ACHN (cell line): ENCODE measurements at regions not wholly inside any gene's neighbourhood (a gene's known extent, or its start where the extent isn't known, plus 50 kb on each side); places are given as distances from the start of the nearest gene placed in this dataset.
"Not testable (repeated sequence)": the region's sequence is repeated elsewhere in the genome, so short reads cannot be mapped to it uniquely, and the experiment has no call there.

Experiments used
- DNase-seq: peaks from one replicate; pipeline ENCODE4 v3.0.0-alpha.2; 2015
- in situ Hi-C: cut with HindIII; loops from 2 replicates; pipeline ENCODE4 v1.10.0; 2017; ENCODE audit warnings: low sequenced_read_pairs, low pct_ligation_motif_present, low pct_unique_long_range_greater_than_20kb

GRCh38 chr6:169980826-169981450, 229.5 kb downstream of the ERMARD start:
- in situ Hi-C loops, result no loop called here
- DNase-seq, result no peak

- in situ Hi-C loops, result no loop called here
- DNase-seq, result no peak
Observed at GRCh38 chr6:169979873-169980432, 228.5 kb downstream of the ERMARD start.

DNA sequence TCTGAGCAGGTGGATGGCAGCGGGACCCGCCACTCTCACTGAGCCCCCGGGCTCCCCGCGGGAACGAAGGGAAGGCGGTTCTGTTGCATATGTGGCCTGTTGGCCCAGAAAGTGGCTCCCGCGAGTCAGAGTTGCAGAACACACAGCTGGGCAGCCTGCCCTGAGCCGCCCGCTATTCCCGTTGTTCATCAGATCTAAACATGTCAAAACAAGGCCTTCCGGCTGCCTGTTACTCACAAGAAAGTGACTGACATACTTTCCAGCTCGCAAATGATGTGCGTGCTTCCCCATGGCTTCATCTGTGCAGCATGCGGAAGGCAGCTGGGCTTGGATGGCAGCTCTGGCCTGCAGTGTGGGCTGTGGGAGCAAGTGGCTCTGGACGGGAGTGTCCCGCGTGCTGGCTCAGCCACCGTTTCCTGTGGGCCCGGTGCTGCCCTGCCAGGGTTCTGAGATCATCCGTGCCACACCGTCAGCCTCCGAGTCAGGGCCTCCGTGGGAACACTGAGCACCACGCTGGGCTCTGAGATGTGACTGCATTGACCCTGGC, 227.3 kb downstream of the ERMARD start:
- in situ Hi-C loops, result no loop called here

GRCh38 chr6:169977434-169978265, 226.2 kb downstream of the ERMARD start:
- DNase-seq, result no peak
- in situ Hi-C loops, result no loop called here

More for the DNA sequence above, 227.3 kb downstream of the ERMARD start:
- DNase-seq, result no peak

GRCh38 chr6:169976301-169977081, 225.1 kb downstream of the ERMARD start:
- in situ Hi-C loops, result no loop called here
- no peak for DNase-seq

DNA sequence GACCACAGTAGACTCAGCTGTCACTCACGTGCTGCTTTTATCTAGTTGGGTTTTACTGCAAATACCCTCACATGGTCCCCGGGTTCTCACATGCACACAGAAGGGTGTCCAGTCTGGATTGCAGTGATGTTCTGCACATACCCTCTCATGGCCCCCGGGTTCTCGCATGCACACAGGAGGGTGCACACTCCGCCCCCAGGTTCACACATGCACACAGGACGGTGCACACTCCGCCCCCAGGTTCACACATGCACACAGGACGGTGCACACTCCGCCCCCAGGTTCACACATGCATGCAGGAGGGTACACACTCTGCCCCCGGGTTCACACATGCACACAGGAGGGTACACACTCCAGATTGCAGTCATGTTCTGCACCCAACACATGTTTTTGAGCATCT, 224.3 kb downstream of the ERMARD start:
- in situ Hi-C loops, result no loop called here
- DNase-seq, result no peak

DNA sequence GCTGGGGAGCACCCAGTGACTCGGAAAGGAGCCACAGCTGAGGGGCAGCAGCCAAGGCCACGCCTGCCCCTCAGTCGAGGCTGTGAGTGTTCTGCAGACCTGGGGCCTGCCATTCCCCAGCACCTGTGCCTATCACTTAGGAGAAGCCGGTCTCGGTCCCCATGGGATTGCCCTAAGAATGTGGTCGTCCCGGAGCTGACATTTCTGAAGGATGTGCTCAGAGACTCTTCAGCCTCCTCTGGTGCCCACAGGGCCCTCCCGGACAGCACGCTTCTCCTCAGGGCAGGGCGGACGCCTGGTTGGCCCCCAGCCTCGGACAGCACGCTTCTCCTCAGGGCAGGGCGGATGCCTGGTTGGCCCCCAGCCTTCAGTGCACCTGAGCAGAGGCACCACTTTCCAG, 223.9 kb downstream of the ERMARD start:
- in situ Hi-C loops, result no loop called here
- DNase-seq, result no peak

DNA sequence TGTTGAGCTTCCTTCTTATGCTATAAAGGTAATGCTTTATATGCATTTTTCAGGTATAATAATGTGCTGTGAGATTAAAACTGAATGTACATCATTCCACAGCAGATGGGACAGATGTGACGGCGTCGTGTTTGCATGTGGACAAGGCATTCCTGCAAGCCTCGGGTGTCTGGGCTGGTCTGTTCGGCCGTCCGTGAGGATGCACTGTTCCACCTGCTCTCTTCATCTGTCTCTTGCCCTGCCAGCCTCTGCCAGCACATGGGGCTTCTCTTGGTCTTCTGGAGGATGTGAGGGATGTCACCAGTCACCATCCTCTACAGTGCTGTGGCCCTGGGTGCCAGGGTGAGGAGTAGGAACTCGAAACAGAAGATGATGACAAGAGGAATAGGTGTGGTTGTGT, 223.2 kb downstream of the ERMARD start:
- in situ Hi-C loops, result no loop called here
- DNase-seq, result no peak

DNA sequence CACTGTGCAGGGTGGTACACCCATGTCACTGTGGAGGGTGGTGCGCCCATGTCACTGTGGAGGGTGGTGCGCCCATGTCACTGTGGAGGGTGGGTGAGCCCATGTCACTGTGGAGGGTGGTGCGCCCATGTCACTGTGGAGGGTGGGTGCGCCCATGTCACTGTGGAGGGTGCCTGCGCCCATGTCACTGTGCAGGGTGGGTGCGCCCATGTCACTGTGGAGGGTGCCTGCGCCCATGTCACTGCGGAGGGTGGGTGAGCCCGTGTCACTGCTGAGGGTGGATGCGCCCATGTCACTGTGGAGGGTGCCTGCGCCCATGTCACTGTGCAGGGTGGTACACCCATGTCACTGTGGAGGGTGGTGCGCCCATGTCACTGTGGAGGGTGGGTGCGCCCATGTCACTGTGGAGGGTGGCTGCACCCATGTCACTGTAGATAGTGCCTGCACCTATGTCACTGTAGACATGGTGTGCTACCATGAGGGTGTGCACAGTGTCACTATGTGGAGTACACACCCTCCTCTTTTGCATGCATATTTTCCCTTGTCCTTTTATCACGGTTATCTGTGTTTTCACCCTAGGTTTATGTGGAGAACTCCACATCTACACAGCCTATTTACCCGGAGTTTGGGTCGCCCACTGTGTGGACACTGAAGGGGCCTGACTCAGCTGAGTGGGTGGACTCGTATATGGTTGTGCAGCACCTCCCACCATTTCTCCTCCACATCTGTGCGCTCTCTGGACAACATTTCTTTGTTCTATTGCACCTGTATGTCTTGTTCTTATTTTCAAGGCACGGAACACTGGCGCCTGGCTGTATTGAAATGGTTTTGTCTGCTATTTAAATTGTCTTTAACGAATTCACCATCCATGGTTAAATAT, 222.4 kb downstream of the ERMARD start:
- DNase-seq, in situ Hi-C loops: not testable (repeated sequence)

DNA sequence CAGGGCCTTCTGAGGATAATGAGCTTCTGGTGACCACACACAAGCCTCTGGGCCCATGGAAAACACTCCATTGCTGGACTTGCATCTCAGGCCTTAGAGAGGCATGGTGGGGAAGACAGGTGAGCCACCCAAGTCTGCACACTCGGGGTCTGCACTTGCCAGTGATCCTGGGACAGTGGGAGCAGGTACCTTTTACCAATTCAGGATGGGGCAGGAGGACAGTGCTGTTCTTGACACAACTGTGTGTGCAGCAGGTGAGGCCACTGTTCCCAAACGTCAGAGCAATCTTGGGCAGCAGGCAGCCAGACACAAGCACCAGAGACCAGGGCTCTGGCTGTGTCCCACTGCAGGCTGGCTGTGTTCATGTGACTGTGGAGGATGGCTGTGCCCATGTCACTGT, 221.3 kb downstream of the ERMARD start:
- in situ Hi-C loops, result no loop called here
- DNase-seq, result no peak

DNA sequence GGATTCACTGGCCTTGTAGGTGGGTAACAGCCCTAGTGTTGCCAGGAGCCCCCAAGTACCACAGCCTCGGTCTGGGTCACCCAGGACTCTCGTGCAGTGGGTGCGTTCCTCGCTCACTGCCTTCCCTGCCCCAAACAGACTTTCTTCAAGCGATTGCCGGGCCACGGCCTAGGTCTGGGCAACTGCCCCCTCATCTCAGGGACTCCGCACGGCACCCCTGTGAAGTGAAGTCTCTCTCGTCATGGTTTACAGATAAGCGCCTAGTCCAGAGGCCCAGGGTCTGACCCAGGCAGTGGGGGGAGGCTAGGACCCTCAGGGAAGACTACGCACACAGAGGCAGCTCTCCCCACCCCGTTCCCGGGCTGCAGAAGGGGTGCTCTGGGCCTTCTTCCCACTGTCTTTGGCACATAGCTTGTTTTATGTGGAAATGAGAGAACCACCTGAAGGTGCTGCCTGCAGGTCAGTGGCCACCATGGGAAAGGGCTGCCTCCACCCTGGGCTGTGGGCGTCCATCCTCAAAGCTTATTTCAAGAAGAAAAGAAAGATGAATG, 220.8 kb downstream of the ERMARD start:
- in situ Hi-C loops, result no loop called here
- DNase-seq, result no peak

DNA sequence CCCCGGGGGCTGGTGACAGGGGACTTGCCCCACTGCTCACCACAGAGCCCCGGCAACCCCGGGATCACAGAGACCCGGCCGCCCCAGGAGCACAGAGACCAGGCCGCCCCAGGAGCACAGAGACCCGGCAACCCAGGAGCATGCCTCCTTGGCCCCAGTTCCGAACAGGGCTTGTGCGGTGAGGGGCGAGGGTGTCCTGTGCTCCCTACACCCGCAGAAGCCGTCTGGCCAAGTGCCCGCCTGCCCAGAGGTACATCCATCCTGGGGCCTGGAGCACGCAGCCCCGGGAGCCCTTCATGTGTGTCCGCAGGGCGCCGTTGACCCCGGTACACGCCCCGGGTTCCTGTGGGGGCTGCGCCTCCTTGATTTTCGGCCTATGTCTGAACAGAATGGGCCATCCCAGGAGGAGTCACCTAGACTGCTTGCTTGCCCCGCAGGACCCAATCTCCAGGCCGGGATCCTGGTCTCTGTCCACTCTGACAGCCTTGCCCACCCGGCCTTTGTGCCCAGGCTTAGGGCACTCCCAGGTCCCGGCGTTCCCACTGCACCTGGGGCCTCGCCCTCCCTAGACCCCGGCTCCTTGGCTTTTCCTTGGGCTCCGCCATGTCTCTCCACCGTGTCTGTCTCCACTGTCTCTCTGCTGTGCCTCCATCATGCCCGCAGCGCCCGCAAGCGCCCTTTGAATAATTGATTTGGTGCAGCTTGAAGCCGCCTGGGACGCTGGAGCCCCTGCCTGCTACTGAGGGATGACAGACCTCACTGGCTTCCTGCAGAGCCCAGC, 219.8 kb downstream of the ERMARD start:
- DNase-seq, result no peak
- in situ Hi-C loops, result no loop called here

- in situ Hi-C loops, result no loop called here
- no peak for DNase-seq
Observed at GRCh38 chr6:169970306-169970988, 219.0 kb downstream of the ERMARD start.

DNA sequence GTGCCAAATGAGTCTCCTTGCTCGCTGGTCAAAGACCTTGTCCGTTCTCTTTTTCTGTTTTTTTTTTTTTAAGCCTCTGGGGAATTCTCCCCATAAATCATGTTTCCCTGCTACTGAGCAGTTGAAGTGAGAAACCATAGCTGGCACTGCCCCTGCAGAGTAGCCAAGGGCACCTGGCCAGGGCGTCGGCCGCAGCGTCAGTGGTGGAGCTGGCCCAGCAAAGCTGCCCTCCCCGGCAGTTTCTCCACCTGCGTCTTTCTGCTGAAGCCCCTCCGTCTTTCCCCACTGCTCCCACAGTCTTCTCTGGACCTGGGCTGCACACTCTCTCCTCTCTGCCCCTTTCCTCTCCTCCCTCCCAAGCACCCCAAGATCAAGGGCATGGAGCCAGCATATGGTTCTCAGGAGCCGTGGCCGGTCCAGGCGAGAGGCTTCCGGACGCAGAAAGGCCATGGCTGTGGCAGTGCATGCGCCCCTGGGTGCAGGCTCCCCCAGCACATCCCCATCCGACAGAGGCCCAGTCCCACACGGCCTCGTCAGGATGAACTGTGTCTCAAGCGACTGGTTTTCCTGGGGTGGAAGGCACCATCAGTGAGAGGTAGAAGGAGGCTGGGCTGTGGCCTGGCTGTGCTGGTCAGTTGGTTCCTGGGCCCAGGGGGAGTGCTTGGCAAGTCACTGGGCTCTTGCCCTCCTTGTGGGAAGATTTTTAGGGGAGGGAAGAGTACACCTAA, 218.1 kb downstream of the ERMARD start:
- in situ Hi-C loops, result no loop called here
- no peak for DNase-seq

DNA sequence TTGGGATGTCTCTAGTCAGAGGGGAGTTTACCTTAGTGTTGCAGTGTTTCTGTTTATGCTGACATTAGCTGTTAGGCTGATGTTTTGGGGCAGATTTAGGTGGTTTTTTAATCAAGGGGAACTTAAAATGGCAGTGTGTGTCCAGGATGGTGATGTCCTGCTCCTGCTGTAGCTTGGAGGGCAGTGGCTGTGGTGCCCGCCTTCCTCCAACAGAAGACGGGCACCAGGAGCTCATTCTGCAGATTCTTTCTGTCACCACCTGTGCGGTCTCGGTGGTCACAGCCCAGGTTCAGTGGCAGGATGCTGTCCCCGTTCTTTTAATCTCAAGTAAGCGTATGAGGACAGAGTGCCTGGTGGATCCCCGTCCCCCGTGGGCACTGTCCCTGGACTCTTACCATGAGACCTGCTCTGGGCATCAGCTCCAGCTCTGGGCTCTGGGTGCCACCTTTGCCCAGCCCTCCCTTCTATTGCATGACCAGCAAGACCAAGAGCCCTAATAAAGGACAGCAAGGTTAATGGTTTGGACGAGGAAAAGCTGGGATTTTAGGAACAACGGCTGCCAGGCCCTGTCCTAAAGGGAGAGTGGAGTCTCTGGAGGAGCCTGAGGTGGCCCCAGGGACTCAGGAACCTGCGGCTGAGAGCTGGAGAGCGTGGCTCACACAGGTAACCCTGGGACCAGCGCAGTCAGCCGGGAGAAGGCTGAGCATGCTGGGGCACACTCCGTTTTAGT, 217.3 kb downstream of the ERMARD start:
- in situ Hi-C loops, result no loop called here
- no peak for DNase-seq
